ENCODE measurements at regions not wholly inside any gene's neighbourhood (a gene's known extent, or its start where the extent isn't known, plus 50 kb on each side); places are given as distances from the start of the nearest gene placed in this dataset.
"Not testable (repeated sequence)": the region's sequence is repeated elsewhere in the genome, so short reads cannot be mapped to it uniquely, and the experiment has no call there.

- no peaks in the 10 kb centered on the region for H3K4me1 Mint-ChIP-seq
- H3K4me3 Mint-ChIP-seq: no peak overlapping the region
- H3K27me3 Mint-ChIP-seq: no peaks in the 10 kb centered on the region
- no peak for DNase-seq
- no peak for ATAC-seq
- no peaks in the 10 kb centered on the region for H3K9me3 Mint-ChIP-seq
- H3K27ac Mint-ChIP-seq: no peak overlapping the region
- no peaks in the 10 kb centered on the region for H3K36me3 Mint-ChIP-seq (ENCODE audit: low read depth)
Observed at GRCh38 chr18:66440433-66440832, 163.5 kb downstream of the CDH19 start.

GRCh38 chr18:66439670-66440069 lies 164.2 kb downstream of the CDH19 start:
- Mint-ChIP-seq H3K9me3 (no peaks in the 10 kb centered on the region), H3K4me3 (no peak overlapping the region), H3K4me1 (no peaks in the 10 kb centered on the region), H3K27ac (no peak overlapping the region), H3K36me3 (ENCODE audit: low read depth) (no peaks in the 10 kb centered on the region), H3K27me3 (no peaks in the 10 kb centered on the region)
- ATAC-seq: no peak
- DNase-seq: no peak

- Mint-ChIP-seq H3K36me3 (ENCODE audit: low read depth) (no peaks in the 10 kb centered on the region), H3K27me3 (no peaks in the 10 kb centered on the region), H3K4me3 (no peak overlapping the region), H3K27ac (no peak overlapping the region), H3K9me3 (no peaks in the 10 kb centered on the region), H3K4me1 (no peaks in the 10 kb centered on the region)
- DNase-seq (no peak), ATAC-seq (no peak)
Observed at GRCh38 chr18:66438711-66439536, 165.0 kb downstream of the CDH19 start.

GRCh38 chr18:66432636-66433035 lies 171.3 kb downstream of the CDH19 start:
- no peaks in the 10 kb centered on the region for H3K27me3 Mint-ChIP-seq
- no peaks in the 10 kb centered on the region for H3K9me3 Mint-ChIP-seq
- H3K4me3 Mint-ChIP-seq: no peak overlapping the region
- no peaks in the 10 kb centered on the region for H3K36me3 Mint-ChIP-seq (ENCODE audit: low read depth)
- no peaks in the 10 kb centered on the region for H3K4me1 Mint-ChIP-seq
- ATAC-seq (no peak), DNase-seq (no peak)
- no peak overlapping the region for H3K27ac Mint-ChIP-seq

- ATAC-seq (no peak), DNase-seq (no peak)
- Mint-ChIP-seq H3K9me3 (peaks cover 3% of the 10 kb centered on the region), H3K27me3 (no peaks in the 10 kb centered on the region), H3K27ac (no peak overlapping the region), H3K36me3 (ENCODE audit: low read depth) (no peaks in the 10 kb centered on the region), H3K4me3 (no peak overlapping the region), H3K4me1 (no peaks in the 10 kb centered on the region)
Observed at GRCh38 chr18:66428795-66429194, 175.1 kb downstream of the CDH19 start.

GRCh38 chr18:66419400-66419799 lies 184.5 kb downstream of the CDH19 start:
- DNase-seq (no peak), ATAC-seq (no peak)
- Mint-ChIP-seq H3K27me3 (no peaks in the 10 kb centered on the region), H3K9me3 (peaks cover 9% of the 10 kb centered on the region), H3K4me1 (no peaks in the 10 kb centered on the region), H3K4me3 (no peak overlapping the region), H3K27ac (no peak overlapping the region), H3K36me3 (ENCODE audit: low read depth) (no peaks in the 10 kb centered on the region)

GRCh38 chr18:66410692-66411091 lies 193.2 kb downstream of the CDH19 start:
- no peak for ATAC-seq
- no peak overlapping the region for H3K27ac Mint-ChIP-seq

GRCh38 chr18:66395671-66396218 lies 208.1 kb downstream of the CDH19 start:
- Mint-ChIP-seq H3K27ac (no peak overlapping the region), H3K27me3 (no peaks in the 10 kb centered on the region), H3K4me3 (no peak overlapping the region), H3K4me1 (no peaks in the 10 kb centered on the region), H3K9me3 (no peaks in the 10 kb centered on the region), H3K36me3 (ENCODE audit: low read depth) (no peaks in the 10 kb centered on the region)
- DNase-seq: no peak
- peak; percentile 10 for ATAC-seq

More at GRCh38 chr18:66410692-66411091, 193.2 kb downstream of the CDH19 start:
- Mint-ChIP-seq H3K36me3 (ENCODE audit: low read depth) (no peaks in the 10 kb centered on the region), H3K9me3 (peaks cover 23% of the 10 kb centered on the region), H3K27me3 (no peaks in the 10 kb centered on the region), H3K4me3 (no peak overlapping the region), H3K4me1 (no peaks in the 10 kb centered on the region)
- DNase-seq: no peak

- H3K9me3 Mint-ChIP-seq: peaks cover 7% of the 10 kb centered on the region
- H3K4me3 Mint-ChIP-seq: no peak overlapping the region
- no peaks in the 10 kb centered on the region for H3K36me3 Mint-ChIP-seq (ENCODE audit: low read depth)
- ATAC-seq (no peak), DNase-seq (no peak)
- H3K4me1 Mint-ChIP-seq: no peaks in the 10 kb centered on the region
- no peak overlapping the region for H3K27ac Mint-ChIP-seq
- no peaks in the 10 kb centered on the region for H3K27me3 Mint-ChIP-seq
Observed at GRCh38 chr18:66393463-66393862, 210.4 kb downstream of the CDH19 start.

GRCh38 chr18:66377291-66377690 lies 226.6 kb downstream of the CDH19 start:
- no peak for DNase-seq
- no peak for ATAC-seq
- Mint-ChIP-seq H3K9me3 (no peaks in the 10 kb centered on the region), H3K27ac (no peak overlapping the region), H3K4me3 (no peak overlapping the region), H3K36me3 (ENCODE audit: low read depth) (no peaks in the 10 kb centered on the region), H3K4me1 (no peaks in the 10 kb centered on the region), H3K27me3 (no peaks in the 10 kb centered on the region)

- not testable (repeated sequence) for H3K36me3 Mint-ChIP-seq (ENCODE audit: low read depth); H3K4me1 Mint-ChIP-seq; ATAC-seq; DNase-seq; H3K27ac Mint-ChIP-seq; H3K27me3 Mint-ChIP-seq; H3K9me3 Mint-ChIP-seq; H3K4me3 Mint-ChIP-seq
Observed at GRCh38 chr18:66375391-66375790, 228.5 kb downstream of the CDH19 start.

- H3K4me1 Mint-ChIP-seq: no peaks in the 10 kb centered on the region
- no peak overlapping the region for H3K4me3 Mint-ChIP-seq
- H3K9me3 Mint-ChIP-seq: peaks cover under 1% of the 10 kb centered on the region
- H3K27ac Mint-ChIP-seq: no peak overlapping the region
- no peaks in the 10 kb centered on the region for H3K36me3 Mint-ChIP-seq (ENCODE audit: low read depth)
- no peak for ATAC-seq
- no peaks in the 10 kb centered on the region for H3K27me3 Mint-ChIP-seq
- DNase-seq: no peak
Observed at GRCh38 chr18:66346833-66347588, 256.9 kb downstream of the CDH19 start.

- no peaks in the 10 kb centered on the region for H3K9me3 Mint-ChIP-seq
- H3K36me3 Mint-ChIP-seq (ENCODE audit: low read depth): no peaks in the 10 kb centered on the region
- no peak for ATAC-seq
- no peaks in the 10 kb centered on the region for H3K4me1 Mint-ChIP-seq
- H3K4me3 Mint-ChIP-seq: no peak overlapping the region
- DNase-seq: no peak
- no peak overlapping the region for H3K27ac Mint-ChIP-seq
- H3K27me3 Mint-ChIP-seq: no peaks in the 10 kb centered on the region
Observed at GRCh38 chr18:66344227-66344626, 259.7 kb downstream of the CDH19 start.

- H3K4me1 Mint-ChIP-seq: no peaks in the 10 kb centered on the region
- no peak overlapping the region for H3K4me3 Mint-ChIP-seq
- no peak overlapping the region for H3K27ac Mint-ChIP-seq
- no peaks in the 10 kb centered on the region for H3K27me3 Mint-ChIP-seq
- H3K36me3 Mint-ChIP-seq (ENCODE audit: low read depth): no peaks in the 10 kb centered on the region
- ATAC-seq (no peak), DNase-seq (no peak)
- H3K9me3 Mint-ChIP-seq: no peaks in the 10 kb centered on the region
Observed at GRCh38 chr18:66342577-66342976, 261.3 kb downstream of the CDH19 start.

- Mint-ChIP-seq H3K27me3 (no peaks in the 10 kb centered on the region), H3K9me3 (peaks cover 6% of the 10 kb centered on the region), H3K27ac (no peak overlapping the region), H3K36me3 (ENCODE audit: low read depth) (no peaks in the 10 kb centered on the region), H3K4me3 (no peak overlapping the region), H3K4me1 (no peaks in the 10 kb centered on the region)
- no peak for DNase-seq
- no peak for ATAC-seq
Observed at GRCh38 chr18:66334534-66334933, 269.4 kb downstream of the CDH19 start.

All from activated naive CD8-positive, alpha-beta T cell treated with anti-CD3 and anti-CD28 coated beads, Interleukin-2, amount 50 U/mL, for 24 hours (primary cell).